ENCODE measurements at regions not wholly inside any gene's neighbourhood (a gene's known extent, or its start where the extent isn't known, plus 50 kb on each side); places are given as distances from the start of the nearest gene placed in this dataset.
"Not testable (repeated sequence)": the region's sequence is repeated elsewhere in the genome, so short reads cannot be mapped to it uniquely, and the experiment has no call there.

DNA sequence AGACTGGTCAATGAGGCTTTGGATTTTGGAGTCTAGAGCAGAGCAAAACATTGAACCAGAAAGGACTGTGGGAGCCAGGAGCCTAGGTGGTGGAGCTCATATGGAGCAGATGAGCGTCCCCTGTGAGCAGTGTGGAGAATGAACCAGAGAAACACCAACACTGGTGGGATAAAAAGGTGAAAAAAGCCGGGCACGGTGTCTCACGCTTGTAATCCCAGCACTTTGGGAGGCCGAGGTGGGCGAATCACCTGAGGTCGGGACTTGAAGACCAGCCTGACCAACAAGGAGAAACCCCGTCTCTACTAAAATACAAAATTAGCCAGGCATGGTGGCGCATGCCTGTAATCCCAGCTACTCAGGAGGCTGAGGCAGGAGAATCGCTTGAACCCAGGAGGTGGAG lies 192.7 kb upstream of the CDH5 start:
- not testable (repeated sequence) for DNase-seq (ENCODE audit: low read depth, low spot score)

GRCh38 chr16:66173181-66173580 lies 193.3 kb upstream of the CDH5 start:
- DNase-seq (ENCODE audit: low read depth, low spot score): not testable (repeated sequence)

GRCh38 chr16:66172463-66172862 lies 194.0 kb upstream of the CDH5 start:
- DNase-seq (ENCODE audit: low read depth, low spot score): no peak

DNA sequence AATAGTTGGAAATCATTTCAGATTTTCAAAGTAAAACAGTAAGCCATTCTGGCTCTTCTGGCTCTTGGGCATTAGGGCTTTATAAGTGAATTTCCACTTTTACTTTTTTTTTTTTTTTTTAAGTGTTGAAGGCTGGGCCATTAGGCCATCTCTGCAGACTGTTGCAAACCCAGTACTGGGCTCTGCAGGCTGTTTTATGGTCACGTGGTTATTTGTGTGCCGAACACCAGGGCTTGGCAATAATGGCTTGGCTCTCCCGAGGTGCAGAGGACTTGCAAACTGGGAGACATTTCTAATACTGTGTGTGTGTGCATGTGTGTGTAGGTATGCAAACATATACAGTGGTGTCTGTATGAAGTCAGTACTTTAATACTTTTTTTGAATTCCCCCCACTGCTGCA lies 194.9 kb upstream of the CDH5 start:
- no peak for DNase-seq (ENCODE audit: low read depth, low spot score)

DNA sequence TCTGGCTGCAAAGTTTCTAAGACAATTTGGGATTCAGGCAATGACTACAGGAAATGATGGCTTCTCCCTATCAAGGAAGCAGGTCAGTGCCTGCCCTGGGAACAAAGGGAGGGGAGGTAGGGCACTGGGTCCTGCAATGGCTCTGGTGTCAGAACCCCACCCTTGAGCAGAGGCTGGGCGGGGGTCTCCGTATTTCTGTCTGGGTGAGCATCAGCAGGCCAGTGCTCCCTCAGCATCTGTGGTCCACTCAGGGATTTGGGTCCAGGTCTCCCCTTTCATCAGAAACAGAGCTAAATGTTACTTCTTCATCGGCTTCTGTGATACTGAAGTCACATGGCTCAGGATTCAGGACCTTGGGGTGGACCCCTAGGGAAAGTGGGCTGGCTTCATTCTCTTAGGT lies 195.5 kb upstream of the CDH5 start:
- DNase-seq (ENCODE audit: low read depth, low spot score): no peak

DNA sequence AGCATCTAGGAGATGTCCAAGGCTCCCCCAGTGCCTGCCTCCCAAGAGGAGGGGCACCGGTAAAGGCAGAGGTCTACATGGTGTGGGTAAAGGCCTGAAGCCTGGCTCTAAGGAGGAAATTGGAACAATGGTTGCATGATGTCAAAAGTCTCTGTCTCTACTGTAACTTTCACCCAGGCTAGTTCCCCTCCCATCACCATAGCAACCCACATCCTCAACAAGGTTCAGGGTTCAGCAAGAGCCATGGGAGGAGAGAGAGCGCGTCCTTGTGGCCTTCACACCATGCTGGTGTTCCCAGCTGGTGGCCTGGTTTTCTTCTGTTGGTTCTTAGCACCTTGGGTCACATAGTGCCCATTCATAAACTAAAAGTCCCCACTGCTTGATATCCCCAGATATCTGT lies 196.7 kb upstream of the CDH5 start:
- DNase-seq (ENCODE audit: low read depth, low spot score): no peak

DNA sequence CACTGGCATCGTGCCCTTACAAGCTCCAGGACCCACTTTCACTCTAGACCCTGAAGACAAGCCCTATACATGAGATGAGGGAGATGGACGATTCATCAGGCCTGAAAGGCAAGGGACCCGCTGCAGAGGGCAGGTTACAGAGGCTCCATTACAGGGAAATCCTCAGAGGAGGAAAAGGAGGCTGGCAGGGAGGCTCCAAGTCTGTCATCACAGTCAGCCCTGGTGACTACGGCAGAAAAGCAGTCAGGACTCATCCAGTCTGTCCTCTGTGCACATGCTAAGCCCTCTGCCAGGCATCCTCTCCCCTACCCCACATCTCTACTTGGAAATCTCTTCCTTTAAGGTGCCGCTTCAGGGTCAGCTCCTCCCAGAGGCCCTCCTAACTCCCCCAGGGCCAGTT lies 197.7 kb upstream of the CDH5 start:
- DNase-seq (ENCODE audit: low read depth, low spot score): no peak

- peak; percentile 34 for DNase-seq (ENCODE audit: low read depth, low spot score)
These were observed 198.8 kb upstream of the CDH5 start for GRCh38 chr16:66167564-66168291.

GRCh38 chr16:66166490-66166889 lies 200.0 kb upstream of the CDH5 start:
- DNase-seq (ENCODE audit: low read depth, low spot score): no peak

DNA sequence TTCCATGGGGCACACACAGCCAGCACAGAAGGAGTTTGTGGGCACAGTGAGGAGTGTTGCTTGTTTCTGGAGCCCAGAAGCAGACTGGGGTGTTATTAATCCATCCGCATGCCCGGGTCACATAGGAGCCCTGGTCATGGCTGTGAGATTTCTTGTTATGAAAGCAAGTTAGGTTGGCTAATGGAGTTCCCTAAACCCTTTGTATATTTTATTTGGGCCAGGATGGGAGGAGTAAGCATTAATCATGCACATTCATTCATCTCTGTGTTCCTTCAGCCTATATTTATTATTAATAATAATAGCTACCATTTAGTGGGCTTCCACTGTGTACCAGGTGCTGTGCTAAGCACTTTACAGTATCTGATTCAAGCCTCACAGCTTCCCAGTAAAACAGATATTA lies 200.6 kb upstream of the CDH5 start:
- no peak for DNase-seq (ENCODE audit: low read depth, low spot score)

- DNase-seq (ENCODE audit: low read depth, low spot score): no peak
These were observed 201.8 kb upstream of the CDH5 start for GRCh38 chr16:66164581-66165247.

- no peak for DNase-seq (ENCODE audit: low read depth, low spot score)
These were observed 203.7 kb upstream of the CDH5 start for GRCh38 chr16:66162821-66163220.

GRCh38 chr16:66161942-66162341 lies 204.5 kb upstream of the CDH5 start:
- DNase-seq (ENCODE audit: low read depth, low spot score): no peak

- no peak for DNase-seq (ENCODE audit: low read depth, low spot score)
These were observed 205.2 kb upstream of the CDH5 start for GRCh38 chr16:66161269-66161668.

DNA sequence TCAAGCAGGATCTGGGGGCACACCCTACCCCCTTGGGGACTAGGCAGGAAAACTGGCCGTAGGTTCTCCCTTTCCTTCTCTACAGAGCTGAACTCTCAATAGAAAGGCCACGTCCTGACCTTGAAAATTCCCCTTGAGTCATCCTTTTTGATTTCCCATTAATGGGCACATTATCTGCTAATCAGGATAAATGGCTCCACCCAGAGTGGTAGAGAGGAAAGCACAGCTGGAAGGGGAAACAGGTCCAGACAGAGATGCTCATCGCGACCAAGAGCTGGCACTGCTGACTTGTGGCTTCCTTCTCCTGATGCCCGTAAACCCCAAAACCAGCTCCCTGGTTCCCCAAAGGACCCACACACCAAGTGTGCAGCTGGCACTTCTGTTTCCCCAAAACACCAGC lies 206.5 kb upstream of the CDH5 start:
- no peak for DNase-seq (ENCODE audit: low read depth, low spot score)

GRCh38 chr16:66156538-66156937 lies 210.0 kb upstream of the CDH5 start:
- DNase-seq (ENCODE audit: low read depth, low spot score): no peak

DNA sequence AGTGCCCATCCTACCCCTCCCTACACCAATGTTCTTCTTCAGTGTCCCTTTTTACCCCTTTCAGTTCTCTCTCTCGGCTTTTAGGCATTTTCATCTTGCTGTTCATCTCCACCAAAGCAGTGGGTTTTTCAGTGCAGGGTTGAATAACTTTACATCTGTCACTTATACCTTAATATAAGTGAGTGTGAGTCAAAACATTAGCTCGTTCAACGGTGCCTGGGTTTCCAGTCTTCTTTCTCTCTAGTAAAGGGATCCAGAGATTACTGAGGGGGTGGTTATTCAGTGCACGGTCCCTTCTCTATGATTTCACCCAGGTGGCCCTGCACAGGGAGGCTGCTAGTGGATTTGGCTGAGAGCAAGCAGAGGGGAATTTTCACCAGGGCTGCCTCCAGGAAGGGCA lies 210.6 kb upstream of the CDH5 start:
- DNase-seq (ENCODE audit: low read depth, low spot score): no peak

DNA sequence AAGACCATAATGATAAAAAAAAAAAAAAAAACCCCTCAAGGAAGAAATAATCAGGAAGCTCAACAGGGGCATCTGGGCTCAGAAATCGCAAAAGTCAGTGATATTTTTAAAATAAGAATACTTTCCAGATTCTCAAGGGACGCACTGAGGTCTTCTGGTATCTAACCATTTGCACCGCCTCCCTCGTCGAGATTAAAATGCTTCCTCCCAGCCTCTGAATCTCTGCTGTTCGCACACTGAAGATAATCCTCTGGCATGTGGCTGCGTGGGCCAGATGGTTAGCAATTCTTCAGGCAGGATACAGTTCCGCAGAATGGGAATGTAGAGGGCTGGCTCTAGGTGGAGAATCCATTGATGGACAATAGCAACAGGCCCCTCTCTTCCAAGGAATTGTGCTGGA lies 211.7 kb upstream of the CDH5 start:
- no peak for DNase-seq (ENCODE audit: low read depth, low spot score)

DNA sequence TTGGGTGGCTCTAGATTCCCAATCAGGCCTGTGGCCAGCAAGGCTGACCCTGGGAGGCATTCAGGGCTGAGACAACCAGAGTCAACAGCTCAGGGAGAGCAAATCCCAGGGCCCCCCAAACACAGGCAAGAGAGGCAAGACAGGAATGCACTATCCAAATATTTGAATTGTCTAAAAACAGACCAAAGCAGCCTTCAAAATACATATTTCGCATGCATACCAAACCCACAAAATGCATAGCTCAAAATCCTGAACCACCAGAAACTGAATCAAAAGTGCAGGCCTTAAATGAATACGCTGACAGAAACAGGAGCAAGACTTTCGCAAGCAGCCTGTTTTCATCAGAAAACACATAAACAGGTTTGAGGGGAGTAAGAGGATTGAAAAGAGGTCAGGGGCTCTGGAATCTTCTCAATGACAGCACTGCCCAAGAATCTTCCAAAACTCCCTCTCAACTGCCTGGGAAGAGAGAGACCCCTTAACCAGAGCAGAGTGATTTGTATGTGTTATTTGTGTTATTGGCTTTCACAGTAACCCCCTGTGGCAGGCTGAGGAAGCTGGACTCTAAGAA lies 213.6 kb upstream of the CDH5 start:
- no peak for DNase-seq (ENCODE audit: low read depth, low spot score)

DNA sequence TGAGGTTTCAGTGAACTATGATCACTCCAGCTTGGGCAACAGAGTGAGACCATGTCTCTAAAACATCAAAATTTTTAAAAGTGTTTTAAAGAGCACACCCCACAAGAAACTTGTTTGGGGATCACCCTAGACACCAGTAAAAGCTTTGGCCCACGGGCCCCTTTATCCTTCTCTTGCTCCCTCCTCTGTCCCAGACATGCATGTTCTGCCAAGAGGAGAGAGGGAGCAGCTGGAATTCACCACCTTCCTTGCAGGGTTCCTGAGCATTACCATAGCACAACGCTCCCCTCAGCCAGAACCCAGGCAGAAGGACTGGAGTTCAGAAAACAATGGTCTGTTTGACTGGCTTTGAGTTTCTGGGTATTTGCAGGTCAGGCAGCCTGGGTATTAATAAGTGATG lies 214.3 kb upstream of the CDH5 start:
- DNase-seq (ENCODE audit: low read depth, low spot score): no peak

GRCh38 chr16:66150698-66151482 lies 215.6 kb upstream of the CDH5 start:
- no peak for DNase-seq (ENCODE audit: low read depth, low spot score)

DNA sequence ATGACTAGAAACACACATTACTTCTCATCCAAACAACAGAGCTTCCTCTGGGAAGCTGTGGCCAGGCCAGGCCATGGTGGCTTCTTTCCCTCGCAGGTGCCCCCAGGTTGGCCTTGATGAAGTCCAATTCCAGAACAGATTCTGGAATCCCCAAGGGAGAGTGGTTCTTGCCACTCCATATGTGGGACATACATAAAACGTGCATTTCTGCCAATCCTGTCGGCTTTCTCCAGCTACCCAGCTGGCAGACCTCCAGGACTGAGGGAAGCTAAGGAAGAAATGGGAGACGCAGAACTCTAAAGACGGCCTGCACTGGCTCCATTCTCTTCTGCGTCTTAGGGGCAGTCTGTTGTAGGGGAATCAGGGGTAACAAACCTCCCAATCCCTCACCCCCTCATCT lies 219.2 kb upstream of the CDH5 start:
- DNase-seq (ENCODE audit: low read depth, low spot score): no peak

Measured in ELF-1 (cell line).